22Rv1 (cell line): ENCODE measurements at regions not wholly inside any gene's neighbourhood (a gene's known extent, or its start where the extent isn't known, plus 50 kb on each side); places are given as distances from the start of the nearest gene placed in this dataset.

ENCODE experiments used
- ZFX ChIP-seq: fragments of 450-650 bp; IDR thresholded peaks from 2 replicates; pipeline ENCODE4 v1.6.1; 2017; ENCODE audit warnings: antibody characterized with exemption, borderline replicate concordance
- TF ChIP-seq, protein P1 (sequence below): fragments of 450-650 bp; IDR thresholded peaks from 2 replicates; pipeline ENCODE4 v1.5.1; 2017; ENCODE audit warnings: mild to moderate bottlenecking

DNA sequence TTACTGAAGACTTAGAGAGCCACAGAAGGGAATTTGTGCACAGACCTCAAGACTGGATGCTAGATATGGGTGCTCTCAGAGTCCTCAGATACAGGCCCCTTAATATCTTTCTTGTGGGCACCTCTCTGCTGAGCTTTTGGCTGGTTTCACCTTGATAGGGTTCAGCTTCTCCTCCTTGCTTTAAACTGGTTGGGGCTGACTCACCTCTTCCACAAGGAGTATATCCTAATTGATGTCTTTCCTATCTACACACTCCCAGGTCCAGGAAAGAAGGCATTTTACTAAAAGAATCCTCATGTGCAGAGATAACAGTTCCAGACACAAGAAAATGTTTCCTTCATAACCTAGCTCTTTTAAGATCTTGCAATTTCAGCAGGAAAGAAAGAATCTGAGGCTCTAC lies 284.4 kb downstream of the NDFIP2 start:
- TF ChIP-seq, protein P1, sequence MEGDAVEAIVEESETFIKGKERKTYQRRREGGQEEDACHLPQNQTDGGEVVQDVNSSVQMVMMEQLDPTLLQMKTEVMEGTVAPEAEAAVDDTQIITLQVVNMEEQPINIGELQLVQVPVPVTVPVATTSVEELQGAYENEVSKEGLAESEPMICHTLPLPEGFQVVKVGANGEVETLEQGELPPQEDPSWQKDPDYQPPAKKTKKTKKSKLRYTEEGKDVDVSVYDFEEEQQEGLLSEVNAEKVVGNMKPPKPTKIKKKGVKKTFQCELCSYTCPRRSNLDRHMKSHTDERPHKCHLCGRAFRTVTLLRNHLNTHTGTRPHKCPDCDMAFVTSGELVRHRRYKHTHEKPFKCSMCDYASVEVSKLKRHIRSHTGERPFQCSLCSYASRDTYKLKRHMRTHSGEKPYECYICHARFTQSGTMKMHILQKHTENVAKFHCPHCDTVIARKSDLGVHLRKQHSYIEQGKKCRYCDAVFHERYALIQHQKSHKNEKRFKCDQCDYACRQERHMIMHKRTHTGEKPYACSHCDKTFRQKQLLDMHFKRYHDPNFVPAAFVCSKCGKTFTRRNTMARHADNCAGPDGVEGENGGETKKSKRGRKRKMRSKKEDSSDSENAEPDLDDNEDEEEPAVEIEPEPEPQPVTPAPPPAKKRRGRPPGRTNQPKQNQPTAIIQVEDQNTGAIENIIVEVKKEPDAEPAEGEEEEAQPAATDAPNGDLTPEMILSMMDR = no peak
- TF ChIP-seq ZFX = no peak
